Cardiac fibroblast (primary cell): ENCODE measurements at regions not wholly inside any gene's neighbourhood (a gene's known extent, or its start where the extent isn't known, plus 50 kb on each side); places are given as distances from the start of the nearest gene placed in this dataset.

Source experiments
- DNase-seq, 2 donors: peaks; one replicate each; pipeline versions ENCODE4 v3.0.0 to v3.0.0-alpha.2; 2010; ENCODE audit warnings: low read depth in 2 of 2
- H3K4me3 ChIP-seq, 2 donors: replicated peaks in 1 of 2; 1 replicate in 1 of 2; 2 replicates in 1 of 2; pipeline ENCODE4 v1.5.1; 2011; ENCODE audit warnings: low read depth in 2 of 2, low read length in 2 of 2, mild to moderate bottlenecking in 2 of 2, moderate library complexity in 1 of 2
- TF ChIP-seq, protein P1 (sequence below): IDR thresholded peaks from one replicate; pipeline ENCODE4 v1.5.1; 2011; ENCODE audit warnings: low read depth, mild to moderate bottlenecking, low read length, inconsistent platforms

DNA sequence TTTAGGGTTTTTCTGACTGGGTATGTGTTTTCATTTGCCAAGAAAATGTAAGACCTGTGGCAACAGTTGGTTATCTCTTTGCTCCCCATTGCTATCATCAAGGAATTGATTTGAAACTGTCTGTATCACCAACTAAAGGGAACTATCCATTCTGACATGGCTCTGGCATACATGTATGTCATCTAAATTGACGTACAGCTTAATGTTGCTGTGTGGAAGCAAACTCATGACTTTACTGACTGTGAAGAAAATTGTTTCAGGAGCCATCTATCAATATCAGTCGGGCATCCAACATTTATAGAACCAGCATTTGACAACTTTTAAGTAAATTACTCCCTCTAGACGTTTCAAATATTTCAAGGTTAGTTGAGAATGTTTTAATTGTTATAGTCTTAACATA is 555.8 kb upstream of the EPHA7 start:
- TF ChIP-seq, protein P1, sequence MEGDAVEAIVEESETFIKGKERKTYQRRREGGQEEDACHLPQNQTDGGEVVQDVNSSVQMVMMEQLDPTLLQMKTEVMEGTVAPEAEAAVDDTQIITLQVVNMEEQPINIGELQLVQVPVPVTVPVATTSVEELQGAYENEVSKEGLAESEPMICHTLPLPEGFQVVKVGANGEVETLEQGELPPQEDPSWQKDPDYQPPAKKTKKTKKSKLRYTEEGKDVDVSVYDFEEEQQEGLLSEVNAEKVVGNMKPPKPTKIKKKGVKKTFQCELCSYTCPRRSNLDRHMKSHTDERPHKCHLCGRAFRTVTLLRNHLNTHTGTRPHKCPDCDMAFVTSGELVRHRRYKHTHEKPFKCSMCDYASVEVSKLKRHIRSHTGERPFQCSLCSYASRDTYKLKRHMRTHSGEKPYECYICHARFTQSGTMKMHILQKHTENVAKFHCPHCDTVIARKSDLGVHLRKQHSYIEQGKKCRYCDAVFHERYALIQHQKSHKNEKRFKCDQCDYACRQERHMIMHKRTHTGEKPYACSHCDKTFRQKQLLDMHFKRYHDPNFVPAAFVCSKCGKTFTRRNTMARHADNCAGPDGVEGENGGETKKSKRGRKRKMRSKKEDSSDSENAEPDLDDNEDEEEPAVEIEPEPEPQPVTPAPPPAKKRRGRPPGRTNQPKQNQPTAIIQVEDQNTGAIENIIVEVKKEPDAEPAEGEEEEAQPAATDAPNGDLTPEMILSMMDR = no peak
- no peak for DNase-seq
- no peak overlapping the region for H3K4me3 ChIP-seq

DNA sequence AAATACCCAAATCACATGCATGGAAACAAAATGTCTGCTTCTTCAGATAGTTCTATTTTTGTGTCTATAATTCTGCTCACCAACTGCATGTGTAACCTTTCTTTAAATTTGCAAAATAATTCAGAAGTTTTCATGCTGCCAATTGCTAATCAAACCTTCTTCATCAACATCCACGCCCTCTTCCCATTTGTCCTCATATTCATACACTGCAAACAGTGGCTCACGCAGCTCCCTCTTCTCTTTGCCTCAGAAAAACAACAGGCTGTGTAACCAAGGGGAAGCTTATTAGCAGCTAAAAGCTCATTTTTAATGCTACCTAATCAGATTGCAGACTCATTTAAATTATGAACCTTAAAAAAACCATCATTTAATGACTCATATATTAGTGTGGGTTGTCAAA is 555.0 kb upstream of the EPHA7 start:
- no peak for DNase-seq
- TF ChIP-seq, protein P1 = no peak

DNA sequence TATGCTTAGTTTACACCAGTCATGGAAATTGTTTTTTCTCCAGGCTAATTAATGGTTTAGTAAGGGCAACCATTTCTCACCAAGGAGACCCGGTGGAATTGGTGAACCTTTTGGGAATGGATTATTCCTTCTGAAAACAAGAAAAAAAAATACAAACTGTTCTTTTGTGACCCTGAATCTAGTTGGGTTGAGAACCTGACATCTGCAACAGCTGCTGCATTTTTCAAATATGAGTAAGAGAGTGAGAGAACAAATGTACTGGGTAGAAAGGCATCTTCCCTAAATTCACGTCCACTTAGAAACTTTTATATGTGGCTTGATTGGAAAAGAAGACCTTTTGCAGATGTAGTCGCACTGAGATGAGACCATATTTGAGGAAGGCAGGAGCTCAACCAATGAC is 553.4 kb upstream of the EPHA7 start:
- TF ChIP-seq, protein P1 = no peak
- no peak overlapping the region for H3K4me3 ChIP-seq
- DNase-seq = peak in 1 of 2 donors; percentile 9

More for the DNA sequence above, 555.0 kb upstream of the EPHA7 start:
- no peak overlapping the region for H3K4me3 ChIP-seq

- TF ChIP-seq, protein P1 = no peak
- no peak for DNase-seq
- H3K4me3 ChIP-seq = no peak overlapping the region
Observed at GRCh38 chr6:93970684-93971083, 551.3 kb upstream of the EPHA7 start.

DNA sequence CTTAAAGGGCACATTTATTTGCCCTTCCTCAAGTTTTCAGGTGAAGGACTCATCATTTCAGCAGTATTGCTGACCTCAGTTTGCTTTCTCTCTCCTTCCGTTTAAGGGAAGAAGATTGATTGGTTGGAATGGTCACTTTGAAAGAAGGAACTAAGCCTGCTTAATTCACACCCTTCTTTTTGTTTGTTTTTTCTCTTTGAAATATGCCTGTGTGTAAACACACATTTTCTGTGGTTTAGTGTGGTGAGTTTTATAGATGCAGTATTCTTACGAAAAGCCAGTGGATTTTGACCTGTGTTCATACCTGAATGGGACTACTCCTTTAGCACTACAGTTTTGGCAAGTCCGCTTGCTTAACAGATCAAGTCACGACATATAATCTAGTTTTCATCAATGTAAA is 548.8 kb upstream of the EPHA7 start:
- TF ChIP-seq, protein P1 = peak; percentile 0
- no peak for DNase-seq
- H3K4me3 ChIP-seq = no peak overlapping the region

GRCh38 chr6:93964926-93965325 is 545.6 kb upstream of the EPHA7 start:
- DNase-seq = no peak

GRCh38 chr6:93964321-93964720 is 545.0 kb upstream of the EPHA7 start:
- H3K4me3 ChIP-seq = no peak overlapping the region
- no peak for DNase-seq
- TF ChIP-seq, protein P1 = no peak

More at GRCh38 chr6:93964926-93965325, 545.6 kb upstream of the EPHA7 start:
- TF ChIP-seq, protein P1 = no peak
- no peak overlapping the region for H3K4me3 ChIP-seq
